SHP77 treated with DMSO at 0.1 percent for 48 hours (cell line): ENCODE measurements at regions not wholly inside any gene's neighbourhood (a gene's known extent, or its start where the extent isn't known, plus 50 kb on each side); places are given as distances from the start of the nearest gene placed in this dataset.
"Not testable (repeated sequence)": the region's sequence is repeated elsewhere in the genome, so short reads cannot be mapped to it uniquely, and the experiment has no call there.

Experiments used
- DNase-seq: peaks from one replicate; lab custom pipeline; 2025; lab: John Stamatoyannopoulos, UW

- DNase-seq, result no peak
Observed at GRCh38 chr12:47610686-47611252, 95.1 kb downstream of the RPAP3 start.

DNA sequence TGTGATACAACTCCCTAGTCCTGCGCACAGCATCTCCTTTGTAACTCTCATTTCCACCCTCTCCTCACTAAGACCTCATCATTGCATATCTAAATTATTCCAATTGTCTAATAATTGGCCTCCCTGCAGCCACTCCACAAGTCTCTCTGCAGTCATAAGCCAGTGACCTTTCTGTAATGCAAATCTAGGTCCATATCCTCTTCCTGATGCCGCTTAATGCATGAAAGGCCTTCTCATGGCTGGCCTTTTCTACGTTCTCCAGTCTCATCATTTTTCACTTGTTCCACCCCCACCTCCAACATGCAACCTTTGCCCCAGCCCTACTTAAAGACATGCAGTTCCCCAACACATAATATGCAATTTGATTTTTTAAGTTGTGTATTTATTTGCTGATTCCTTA is 96.0 kb downstream of the RPAP3 start:
- DNase-seq, result no peak

- DNase-seq, result not testable (repeated sequence)
Observed at GRCh38 chr12:47608671-47609070, 97.2 kb downstream of the RPAP3 start.

- DNase-seq, result no peak
Observed at GRCh38 chr12:47604221-47604873, 101.5 kb downstream of the RPAP3 start.

GRCh38 chr12:47602949-47603558 is 102.8 kb downstream of the RPAP3 start:
- DNase-seq, result no peak

- no peak for DNase-seq
Observed at GRCh38 chr12:47602325-47602724, 103.5 kb downstream of the RPAP3 start.

DNA sequence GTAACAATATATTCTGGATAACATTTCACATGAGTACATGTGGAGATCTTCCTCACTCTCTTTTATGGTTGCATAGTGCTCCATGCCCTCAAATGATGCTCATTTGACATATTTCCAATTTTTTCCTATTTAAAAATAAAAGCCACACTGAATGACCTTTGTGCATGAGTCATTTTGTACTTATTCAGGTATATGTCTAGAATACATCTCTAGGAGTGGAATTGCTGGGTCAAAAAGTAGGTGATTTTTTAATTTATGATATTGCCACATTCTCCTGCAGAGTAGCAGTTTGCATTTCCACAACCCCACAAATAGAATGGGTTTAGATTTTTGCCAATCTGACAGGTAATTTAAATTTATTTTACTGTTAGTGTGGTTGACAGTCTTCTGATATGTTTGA is 104.8 kb downstream of the RPAP3 start:
- no peak for DNase-seq

DNA sequence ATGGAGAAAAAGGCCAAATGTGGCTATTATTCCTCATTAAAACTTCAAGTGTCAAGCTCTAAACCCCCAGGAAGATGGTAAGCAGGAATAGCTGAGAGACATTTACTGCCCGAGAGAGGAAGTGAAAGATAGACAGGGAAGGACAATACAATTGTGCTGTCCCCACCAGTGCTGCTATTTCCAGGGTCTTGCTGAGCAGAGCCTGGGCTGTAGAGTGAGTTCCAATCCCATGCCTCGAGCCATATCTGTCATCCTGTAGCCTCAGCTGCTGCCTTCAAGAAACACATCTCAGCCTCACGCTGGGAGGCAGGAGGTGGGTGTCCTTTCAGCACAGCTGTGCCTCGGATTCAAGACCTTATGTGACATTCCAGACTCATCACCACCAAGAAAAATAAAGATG is 114.0 kb downstream of the RPAP3 start:
- no peak for DNase-seq

- DNase-seq, result no peak
Observed at GRCh38 chr12:47591361-47591791, 114.5 kb downstream of the RPAP3 start.

DNA sequence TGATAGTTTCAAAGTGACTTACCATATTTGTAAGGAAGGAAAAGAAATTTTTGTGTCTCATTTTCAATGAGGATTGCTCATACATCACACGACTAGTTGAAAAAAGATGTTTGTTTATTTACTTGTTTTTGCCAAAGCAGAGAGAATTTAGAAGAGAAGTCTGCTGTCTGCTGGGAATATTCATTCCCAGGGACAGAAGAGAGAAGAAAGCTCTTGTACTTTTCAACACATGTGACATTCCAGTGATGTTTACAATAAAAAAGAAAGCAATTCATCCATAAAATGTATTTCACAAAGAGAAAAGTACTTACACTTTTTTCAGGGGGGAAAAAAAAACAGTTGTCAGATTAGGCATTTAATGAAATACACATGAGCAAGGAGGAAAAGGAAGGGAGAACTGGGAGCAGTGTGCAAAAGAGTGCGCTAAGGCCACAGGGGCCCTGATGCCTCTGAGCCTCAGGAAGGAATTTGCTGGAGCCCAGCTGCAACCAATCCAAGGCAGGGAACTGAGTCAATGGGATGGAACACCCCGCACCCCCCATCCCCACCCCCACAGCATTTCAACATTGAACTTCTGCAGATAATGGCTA is 115.0 kb downstream of the RPAP3 start:
- no peak for DNase-seq

DNA sequence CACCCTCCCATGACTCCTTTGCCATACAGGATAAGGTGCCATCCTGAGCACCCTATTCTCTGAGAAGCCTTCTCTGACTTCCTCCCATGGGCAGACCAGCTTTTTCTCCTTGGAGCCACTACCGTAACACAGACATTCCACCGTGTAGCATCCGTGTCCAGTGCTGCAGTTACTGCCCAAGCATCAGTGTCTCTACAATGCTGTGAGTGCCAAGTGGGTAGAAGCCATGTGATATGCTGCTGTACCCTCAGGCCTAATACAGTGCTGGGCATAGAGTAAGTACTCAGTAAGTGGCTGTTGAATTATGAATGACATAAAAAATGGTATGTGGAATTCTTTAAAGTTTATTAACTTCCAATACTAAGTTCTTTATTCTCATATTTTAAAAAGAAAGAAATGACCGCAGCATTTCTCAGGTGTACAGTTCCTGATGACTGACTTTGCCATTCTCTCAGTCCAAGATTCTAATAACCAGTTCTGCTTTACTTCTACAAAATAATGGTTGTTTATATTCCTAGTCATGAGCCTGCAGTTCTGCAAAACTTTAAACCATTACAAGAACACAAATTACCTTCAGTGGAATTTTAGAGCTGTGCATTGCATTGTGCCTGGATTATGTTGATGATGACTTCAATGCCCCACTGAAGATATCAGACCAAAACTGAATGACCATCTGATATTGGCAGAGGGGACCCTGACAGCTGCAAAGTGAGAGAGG is 118.7 kb downstream of the RPAP3 start:
- DNase-seq, result no peak

- no peak for DNase-seq
Observed at GRCh38 chr12:47585507-47585906, 120.3 kb downstream of the RPAP3 start.

DNA sequence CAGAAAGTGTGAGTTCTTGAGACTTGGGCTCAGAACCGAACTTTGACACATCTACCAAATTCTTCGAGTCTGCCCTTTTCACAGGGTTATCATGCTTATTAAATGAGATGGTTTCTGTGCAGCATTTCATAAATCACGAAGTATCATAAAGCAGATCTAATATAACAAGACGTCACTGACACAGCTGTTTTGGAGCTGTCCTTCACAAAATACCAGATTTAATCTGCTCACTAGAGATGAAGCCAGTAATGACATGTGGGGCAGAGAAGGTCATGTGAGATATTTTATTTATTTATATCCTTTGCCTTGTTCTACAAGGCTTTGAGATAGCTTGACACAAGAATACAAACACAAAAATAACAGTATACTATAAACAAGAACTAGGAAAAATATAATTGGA is 127.0 kb downstream of the RPAP3 start:
- DNase-seq, result no peak

DNA sequence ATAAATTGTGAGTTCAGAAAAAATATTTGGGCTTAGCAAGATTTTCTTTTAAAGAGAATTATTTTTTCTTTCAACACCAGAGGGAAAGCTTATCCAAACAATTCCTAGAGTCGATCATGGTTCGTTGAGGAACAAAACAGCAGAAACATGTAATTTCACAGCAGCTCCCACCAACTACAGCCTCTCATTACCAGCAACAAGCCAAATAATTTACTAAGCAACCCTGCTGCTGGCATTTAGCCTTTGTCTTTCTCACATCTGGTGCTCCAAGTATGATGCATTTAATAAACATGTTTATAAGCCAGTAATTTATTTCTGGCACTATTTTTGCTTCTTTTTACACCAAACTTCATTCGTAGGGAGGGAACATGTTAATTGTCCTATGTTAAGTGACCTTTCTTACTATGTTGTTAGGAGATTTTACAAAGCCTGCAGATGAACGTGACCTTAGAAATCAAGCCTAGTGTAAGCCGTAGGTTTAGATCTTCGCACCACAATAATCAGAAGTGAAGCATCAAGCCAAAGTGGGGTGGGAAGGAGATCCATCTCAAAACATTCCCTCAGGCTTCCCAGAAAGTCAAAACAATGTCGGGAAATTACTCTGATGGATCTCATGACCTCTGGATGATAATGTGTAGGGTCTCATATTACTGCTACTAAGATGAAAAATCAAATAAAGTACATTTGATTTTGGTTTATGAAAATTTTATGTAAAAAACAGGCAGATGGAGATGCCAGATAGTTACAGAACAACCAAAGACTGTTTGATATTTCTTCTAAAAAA is 128.4 kb downstream of the RPAP3 start:
- DNase-seq, result no peak

GRCh38 chr12:47576289-47576945 is 129.4 kb downstream of the RPAP3 start:
- DNase-seq, result no peak

- DNase-seq, result no peak
Observed at GRCh38 chr12:47574252-47575021, 131.4 kb downstream of the RPAP3 start.

DNA sequence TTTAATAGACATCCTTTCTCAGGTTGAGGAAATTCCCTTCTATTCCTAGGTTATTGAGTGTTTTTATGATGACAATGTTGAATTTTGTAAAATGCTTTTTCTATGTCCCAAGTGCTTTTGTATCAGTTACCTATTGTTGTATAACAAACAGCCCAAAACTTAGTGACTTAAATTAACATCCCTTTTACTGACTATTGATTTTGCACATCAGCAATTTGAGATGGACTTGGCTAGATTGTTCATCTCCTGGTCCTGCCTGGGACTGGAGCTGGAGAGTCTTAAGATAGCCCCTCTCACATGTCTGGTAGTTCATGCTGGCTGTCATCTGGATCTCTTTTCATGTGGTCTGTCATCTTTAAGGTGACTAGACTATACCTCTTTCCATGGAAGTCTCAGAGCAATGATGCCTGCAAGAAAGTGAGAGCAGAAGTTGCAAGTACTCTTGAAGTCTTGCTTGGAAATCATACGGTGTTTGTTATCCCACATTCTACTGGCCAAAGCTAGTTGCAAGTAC is 132.6 kb downstream of the RPAP3 start:
- DNase-seq, result no peak

- no peak for DNase-seq
Observed at GRCh38 chr12:47570151-47570550, 135.7 kb downstream of the RPAP3 start.

GRCh38 chr12:47562201-47562600 is 143.6 kb downstream of the RPAP3 start:
- no peak for DNase-seq

DNA sequence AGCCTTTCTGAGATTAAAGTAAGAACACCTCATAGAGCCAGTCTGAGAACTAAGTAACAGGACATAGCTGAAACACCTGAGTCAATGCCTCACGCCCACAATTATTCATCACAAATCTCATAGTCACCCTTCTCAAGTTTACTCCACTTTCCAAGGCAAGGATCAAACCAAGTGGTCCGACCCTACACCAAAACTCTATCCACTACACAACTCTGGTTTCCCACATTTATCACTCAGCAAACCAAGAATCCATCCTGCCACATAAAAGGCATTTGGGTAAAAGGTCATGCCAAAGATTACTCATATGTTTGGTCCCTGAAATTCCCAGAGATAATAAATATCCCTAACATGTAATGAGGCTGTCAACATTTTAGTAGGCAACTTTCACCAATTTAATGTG is 144.1 kb downstream of the RPAP3 start:
- DNase-seq, result no peak
